ENCODE measurements at regions not wholly inside any gene's neighbourhood (a gene's known extent, or its start where the extent isn't known, plus 50 kb on each side); places are given as distances from the start of the nearest gene placed in this dataset.

DNA sequence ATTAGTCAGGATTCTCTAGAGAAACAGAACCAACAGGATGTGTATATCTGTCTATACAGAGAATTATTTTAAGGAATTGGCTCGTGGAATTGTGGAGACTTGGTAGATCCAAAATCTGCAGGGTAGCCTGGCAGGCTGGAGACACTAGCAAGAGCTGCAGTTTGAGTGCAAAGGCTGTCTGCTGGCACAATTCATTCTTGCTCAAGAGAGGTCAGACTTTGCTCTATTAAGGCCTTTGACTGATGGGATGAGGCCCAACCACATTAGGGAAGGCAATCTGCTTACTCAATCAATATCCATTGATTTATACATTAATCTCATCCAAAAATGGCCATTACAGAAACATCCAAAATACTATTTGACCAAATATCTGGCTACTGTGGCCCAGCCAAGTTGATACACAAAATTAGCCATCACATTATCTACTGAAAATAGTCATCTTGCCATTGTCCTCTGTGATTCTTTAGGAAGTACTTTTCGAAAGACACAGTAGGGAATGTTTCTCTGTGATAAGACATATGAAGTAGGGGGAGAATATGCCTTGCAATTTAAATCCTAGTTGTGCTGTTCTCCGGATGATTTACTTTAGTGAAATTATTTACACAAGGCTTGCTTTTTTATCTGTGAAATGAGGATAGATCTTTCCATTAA, 873.8 kb downstream of the ROBO2 start:
- 19% methylated on average over 3 of the region's 3 CpGs for WGBS (ENCODE audit: low lambda C conversion rate)
- CTCF ChIA-PET (ENCODE audit: low intra/inter-chr PET ratio, low total read pairs), result no interaction called here
- peak; percentile 2 for DNase-seq (ENCODE audit: low spot score)

More for the DNA sequence above, 873.8 kb downstream of the ROBO2 start:
- H3K9me3 ChIP-seq (ENCODE audit: low read length), result no peaks in the 10 kb centered on the region
- POLR2A ChIA-PET, result no interaction called here
- no peaks in the 10 kb centered on the region for H3K27me3 ChIP-seq (ENCODE audit: control insufficient read depth in 1 of 2, insufficient read depth in 2 of 2, low read length in 2 of 2)
- H3K9ac ChIP-seq (ENCODE audit: insufficient read depth, low read depth, low read length), result no peak overlapping the region
- no peak overlapping the region for H2AFZ ChIP-seq (ENCODE audit: low read length)
- no peak for TF ChIP-seq MED13 (CRISPR knock-in tag; IDR thresholded peaks at IDR 0.05)
- TF ChIP-seq MIER2 (CRISPR knock-in tag; IDR thresholded peaks at IDR 0.05), result no peak
- TF ChIP-seq ZNF296 (CRISPR knock-in tag; conservative IDR thresholded peaks at IDR 0.05), result no peak
- TF ChIP-seq, protein P1, sequence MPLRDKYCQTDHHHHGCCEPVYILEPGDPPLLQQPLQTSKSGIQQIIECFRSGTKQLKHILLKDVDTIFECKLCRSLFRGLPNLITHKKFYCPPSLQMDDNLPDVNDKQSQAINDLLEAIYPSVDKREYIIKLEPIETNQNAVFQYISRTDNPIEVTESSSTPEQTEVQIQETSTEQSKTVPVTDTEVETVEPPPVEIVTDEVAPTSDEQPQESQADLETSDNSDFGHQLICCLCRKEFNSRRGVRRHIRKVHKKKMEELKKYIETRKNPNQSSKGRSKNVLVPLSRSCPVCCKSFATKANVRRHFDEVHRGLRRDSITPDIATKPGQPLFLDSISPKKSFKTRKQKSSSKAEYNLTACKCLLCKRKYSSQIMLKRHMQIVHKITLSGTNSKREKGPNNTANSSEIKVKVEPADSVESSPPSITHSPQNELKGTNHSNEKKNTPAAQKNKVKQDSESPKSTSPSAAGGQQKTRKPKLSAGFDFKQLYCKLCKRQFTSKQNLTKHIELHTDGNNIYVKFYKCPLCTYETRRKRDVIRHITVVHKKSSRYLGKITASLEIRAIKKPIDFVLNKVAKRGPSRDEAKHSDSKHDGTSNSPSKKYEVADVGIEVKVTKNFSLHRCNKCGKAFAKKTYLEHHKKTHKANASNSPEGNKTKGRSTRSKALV (CRISPR knock-in tag; IDR thresholded peaks at IDR 0.05), result no peak
- TF ChIP-seq, protein P2, sequence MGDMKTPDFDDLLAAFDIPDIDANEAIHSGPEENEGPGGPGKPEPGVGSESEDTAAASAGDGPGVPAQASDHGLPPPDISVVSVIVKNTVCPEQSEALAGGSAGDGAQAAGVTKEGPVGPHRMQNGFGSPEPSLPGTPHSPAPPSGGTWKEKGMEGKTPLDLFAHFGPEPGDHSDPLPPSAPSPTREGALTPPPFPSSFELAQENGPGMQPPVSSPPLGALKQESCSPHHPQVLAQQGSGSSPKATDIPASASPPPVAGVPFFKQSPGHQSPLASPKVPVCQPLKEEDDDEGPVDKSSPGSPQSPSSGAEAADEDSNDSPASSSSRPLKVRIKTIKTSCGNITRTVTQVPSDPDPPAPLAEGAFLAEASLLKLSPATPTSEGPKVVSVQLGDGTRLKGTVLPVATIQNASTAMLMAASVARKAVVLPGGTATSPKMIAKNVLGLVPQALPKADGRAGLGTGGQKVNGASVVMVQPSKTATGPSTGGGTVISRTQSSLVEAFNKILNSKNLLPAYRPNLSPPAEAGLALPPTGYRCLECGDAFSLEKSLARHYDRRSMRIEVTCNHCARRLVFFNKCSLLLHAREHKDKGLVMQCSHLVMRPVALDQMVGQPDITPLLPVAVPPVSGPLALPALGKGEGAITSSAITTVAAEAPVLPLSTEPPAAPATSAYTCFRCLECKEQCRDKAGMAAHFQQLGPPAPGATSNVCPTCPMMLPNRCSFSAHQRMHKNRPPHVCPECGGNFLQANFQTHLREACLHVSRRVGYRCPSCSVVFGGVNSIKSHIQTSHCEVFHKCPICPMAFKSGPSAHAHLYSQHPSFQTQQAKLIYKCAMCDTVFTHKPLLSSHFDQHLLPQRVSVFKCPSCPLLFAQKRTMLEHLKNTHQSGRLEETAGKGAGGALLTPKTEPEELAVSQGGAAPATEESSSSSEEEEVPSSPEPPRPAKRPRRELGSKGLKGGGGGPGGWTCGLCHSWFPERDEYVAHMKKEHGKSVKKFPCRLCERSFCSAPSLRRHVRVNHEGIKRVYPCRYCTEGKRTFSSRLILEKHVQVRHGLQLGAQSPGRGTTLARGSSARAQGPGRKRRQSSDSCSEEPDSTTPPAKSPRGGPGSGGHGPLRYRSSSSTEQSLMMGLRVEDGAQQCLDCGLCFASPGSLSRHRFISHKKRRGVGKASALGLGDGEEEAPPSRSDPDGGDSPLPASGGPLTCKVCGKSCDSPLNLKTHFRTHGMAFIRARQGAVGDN (CRISPR knock-in tag; IDR thresholded peaks at IDR 0.05), result no peak
- TF ChIP-seq HCFC1 (IDR thresholded peaks at IDR 0.05; ENCODE audit: low read depth, low read length), result no peak
- TF ChIP-seq CBFB (CRISPR knock-in tag; IDR thresholded peaks at IDR 0.05), result no peak
- 0 out of 2 replicates have a peak, but pooled peaks have one; percentile 36 for TF ChIP-seq HNF4G (IDR thresholded peaks at IDR 0.05; ENCODE audit: borderline replicate concordance, low read depth, low read length)
- no peak for TF ChIP-seq HNF4G (CRISPR knock-in tag; IDR thresholded peaks at IDR 0.05; ENCODE audit: borderline replicate concordance, low read depth)
- no peak for TF ChIP-seq ZNF672 (CRISPR knock-in tag; IDR thresholded peaks at IDR 0.05)
- TF ChIP-seq, protein P3, sequence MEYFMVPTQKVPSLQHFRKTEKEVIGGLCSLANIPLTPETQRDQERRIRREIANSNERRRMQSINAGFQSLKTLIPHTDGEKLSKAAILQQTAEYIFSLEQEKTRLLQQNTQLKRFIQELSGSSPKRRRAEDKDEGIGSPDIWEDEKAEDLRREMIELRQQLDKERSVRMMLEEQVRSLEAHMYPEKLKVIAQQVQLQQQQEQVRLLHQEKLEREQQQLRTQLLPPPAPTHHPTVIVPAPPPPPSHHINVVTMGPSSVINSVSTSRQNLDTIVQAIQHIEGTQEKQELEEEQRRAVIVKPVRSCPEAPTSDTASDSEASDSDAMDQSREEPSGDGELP (IDR thresholded peaks at IDR 0.05; ENCODE audit: borderline replicate concordance, low read depth), result no peak
- no peak for TF ChIP-seq ZNF3 (CRISPR knock-in tag; IDR thresholded peaks at IDR 0.05)
- TF ChIP-seq, protein P4, sequence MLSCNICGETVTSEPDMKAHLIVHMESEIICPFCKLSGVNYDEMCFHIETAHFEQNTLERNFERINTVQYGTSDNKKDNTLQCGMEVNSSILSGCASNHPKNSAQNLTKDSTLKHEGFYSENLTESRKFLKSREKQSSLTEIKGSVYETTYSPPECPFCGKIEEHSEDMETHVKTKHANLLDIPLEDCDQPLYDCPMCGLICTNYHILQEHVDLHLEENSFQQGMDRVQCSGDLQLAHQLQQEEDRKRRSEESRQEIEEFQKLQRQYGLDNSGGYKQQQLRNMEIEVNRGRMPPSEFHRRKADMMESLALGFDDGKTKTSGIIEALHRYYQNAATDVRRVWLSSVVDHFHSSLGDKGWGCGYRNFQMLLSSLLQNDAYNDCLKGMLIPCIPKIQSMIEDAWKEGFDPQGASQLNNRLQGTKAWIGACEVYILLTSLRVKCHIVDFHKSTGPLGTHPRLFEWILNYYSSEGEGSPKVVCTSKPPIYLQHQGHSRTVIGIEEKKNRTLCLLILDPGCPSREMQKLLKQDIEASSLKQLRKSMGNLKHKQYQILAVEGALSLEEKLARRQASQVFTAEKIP (CRISPR knock-in tag; IDR thresholded peaks at IDR 0.05; ENCODE audit: borderline replicate concordance), result no peak
- TF ChIP-seq ZNF260 (CRISPR knock-in tag; IDR thresholded peaks at IDR 0.05; ENCODE audit: borderline replicate concordance, low read depth), result no peak
- TF ChIP-seq KAT2B (IDR thresholded peaks at IDR 0.05; ENCODE audit: borderline replicate concordance, low read depth, low read length), result peak; percentile 62; the same call in 1 of the 2 replicates
- TF ChIP-seq HNF4A (CRISPR knock-in tag; IDR thresholded peaks at IDR 0.05), result peak; percentile 33; the same call in 1 of the 2 replicates
- no peak for TF ChIP-seq MTA3 (CRISPR knock-in tag; IDR thresholded peaks at IDR 0.05)
- H4K20me1 ChIP-seq (ENCODE audit: insufficient read depth, low read length), result no peaks in the 10 kb centered on the region
- H3K4me3 ChIP-seq (replicated peaks in 1 of 3; ENCODE audit: insufficient read depth in 1 of 3, low read depth in 2 of 3, low read length in 3 of 3), result no peak overlapping the region
- H3K4me2 ChIP-seq (ENCODE audit: low read depth, low read length), result no peak overlapping the region
- H3K27ac ChIP-seq (ENCODE audit: extremely low read length, insufficient read depth, low read length), result no peak overlapping the region
- intact Hi-C loops (cut with micrococcal nuclease; ENCODE audit: unreplicated experiment) (no loop called here), in situ Hi-C loops (cut with HindIII; ENCODE audit: extremely low pct_ligation_motif_present, low pct_unique_long_range_greater_than_20kb) (no loop called here)
- H3K36me3 ChIP-seq (replicated peaks in 1 of 2; ENCODE audit: control insufficient read depth in 1 of 2, insufficient read depth in 2 of 2, low read length in 2 of 2), result no peaks in the 10 kb centered on the region
- no peak for FAIRE-seq
- no TSS peak for BruUV-seq (replicated peaks)
- no peaks in the 10 kb centered on the region for H3K4me1 ChIP-seq (ENCODE audit: insufficient read depth, low read length)
- H3K79me2 ChIP-seq (ENCODE audit: insufficient read depth, low read length), result no peaks in the 10 kb centered on the region
- peak; percentile 70 for ATAC-seq
